Keratinocyte (primary cell): ENCODE measurements at regions not wholly inside any gene's neighbourhood (a gene's known extent, or its start where the extent isn't known, plus 50 kb on each side); places are given as distances from the start of the nearest gene placed in this dataset.

Source experiments
- DNase-seq: peaks from one replicate; pipeline ENCODE4 v3.0.0-alpha.2; 2011; ENCODE audit warnings: low read depth, missing footprints, low spot score
- FAIRE-seq: peaks from 2 replicates; lab custom pipeline; 2011; peaks lifted over from hg19 to GRCh38; lab: Jason Lieb, UNC
- H2AFZ ChIP-seq: 2 replicates; pipeline ENCODE4 v1.6.0; 2012; ENCODE audit warnings: low read length, control low read depth, inconsistent platforms; ENCODE audit not compliant: control insufficient read depth
- H3K27ac ChIP-seq: 2 replicates; pipeline ENCODE4 v1.5.1; 2011; ENCODE audit warnings: low read length; ENCODE audit not compliant: control insufficient read depth, insufficient read depth
- H3K27me3 ChIP-seq: 3 replicates; pipeline ENCODE4 v1.6.0; 2011; ENCODE audit warnings: low read length; ENCODE audit not compliant: control insufficient read depth, insufficient read depth; ENCODE audit errors: extremely low read depth
- H3K36me3 ChIP-seq, 2 experiments: 2 replicates in 1 of 2; 3 replicates in 1 of 2; pipeline ENCODE4 v1.5.1; 2011; ENCODE audit warnings: low read length in 2 of 2, mild to moderate bottlenecking in 1 of 2; ENCODE audit not compliant: control insufficient read depth in 2 of 2, insufficient read depth in 2 of 2; ENCODE audit errors: extremely low read depth in 1 of 2
- H3K4me1 ChIP-seq: 3 replicates; pipeline ENCODE4 v1.5.1; 2011; ENCODE audit warnings: low read length; ENCODE audit not compliant: control insufficient read depth, insufficient read depth; ENCODE audit errors: extremely low read depth
- H3K4me2 ChIP-seq: 3 replicates; pipeline ENCODE4 v1.6.0; 2011; ENCODE audit warnings: low read depth, low read length; ENCODE audit not compliant: control insufficient read depth, insufficient read depth; ENCODE audit errors: extremely low read depth
- H3K4me3 ChIP-seq, 3 experiments: fragments of 200-600 bp in 1 of 3; sonication (generic) in 1 of 3; 2 replicates in 2 of 3; 3 replicates in 1 of 3; pipeline ENCODE4 v1.5.1; 2011 to 2016; ENCODE audit warnings: low read length in 3 of 3, mild to moderate bottlenecking in 3 of 3, control low read depth in 2 of 3, inconsistent platforms in 1 of 3, low read depth in 1 of 3, mixed read lengths in 1 of 3, mixed run types in 1 of 3, moderate library complexity in 1 of 3; ENCODE audit not compliant: control insufficient read depth in 2 of 3, insufficient read depth in 2 of 3; ENCODE audit errors: extremely low read depth in 1 of 3
- H3K79me2 ChIP-seq: 2 replicates; pipeline ENCODE4 v1.6.0; 2012; ENCODE audit warnings: low read length; ENCODE audit not compliant: control insufficient read depth, insufficient read depth
- H3K9ac ChIP-seq: 3 replicates; pipeline ENCODE4 v1.6.0; 2011; ENCODE audit warnings: low read length; ENCODE audit not compliant: control insufficient read depth, insufficient read depth; ENCODE audit errors: extremely low read depth
- H3K9me1 ChIP-seq: 3 replicates; pipeline ENCODE4 v1.6.0; 2011; ENCODE audit warnings: low read length; ENCODE audit not compliant: control insufficient read depth, insufficient read depth; ENCODE audit errors: extremely low read depth
- H3K9me3 ChIP-seq: 2 replicates; pipeline ENCODE4 v1.5.1; 2012; ENCODE audit warnings: low read depth, low read length; ENCODE audit not compliant: control insufficient read depth
- H4K20me1 ChIP-seq: 3 replicates; pipeline ENCODE4 v1.6.0; 2011; ENCODE audit warnings: low read length; ENCODE audit not compliant: control insufficient read depth, insufficient read depth; ENCODE audit errors: extremely low read depth
- CTCF ChIP-seq, 3 experiments: IDR thresholded peaks in 1 of 3; conservative IDR thresholded peaks in 1 of 3; optimal IDR thresholded peaks in 1 of 3; 2 replicates in 2 of 3; 3 replicates in 1 of 3; pipeline versions ENCODE3 to v1.5.1; 2011; ENCODE audit warnings: low read length in 3 of 3, mild to moderate bottlenecking in 3 of 3, moderate library complexity in 2 of 3, control low read depth in 1 of 3, inconsistent platforms in 1 of 3; ENCODE audit not compliant: insufficient read depth in 2 of 3; ENCODE audit errors: extremely low read depth in 1 of 3
- EZH2 ChIP-seq: IDR thresholded peaks from one replicate; pipeline ENCODE4 v1.6.1; 2012; ENCODE audit warnings: inconsistent platforms, mild to moderate bottlenecking, low read length, moderate library complexity
- dilution Hi-C: fragments of 300-500 bp; cut with MboI; formaldehyde crosslinking; loops from one replicate; pipeline ENCODE4 v1.7.0; 2020; ENCODE audit warnings: low sequenced_read_pairs; ENCODE audit not compliant: extremely low pct_ligation_motif_present

DNA sequence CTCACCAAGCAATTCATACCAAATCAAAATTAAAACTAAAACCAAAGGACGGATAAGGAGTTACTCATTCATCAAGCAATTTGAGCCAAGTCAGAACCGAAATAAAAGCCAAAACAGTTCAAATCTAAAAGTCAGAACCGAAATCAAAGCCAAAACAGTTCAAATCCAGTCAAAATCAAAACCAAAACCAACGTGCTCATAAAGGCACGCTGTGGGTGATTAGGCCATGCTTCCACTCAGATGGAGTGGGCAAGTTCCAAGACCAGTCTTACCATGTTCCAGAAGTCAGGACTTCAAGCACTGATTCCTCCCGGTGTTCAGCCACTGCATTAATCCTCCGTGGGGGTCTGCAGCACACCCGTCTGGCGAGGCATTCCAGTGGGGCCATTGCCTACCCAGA is 409.3 kb downstream of the TGFB2 start:
- Histone ChIP-seq H3K27ac (no peak overlapping the region), H3K9me1 (no peaks in the 10 kb centered on the region), H3K4me1 (no peaks in the 10 kb centered on the region), H3K79me2 (no peaks in the 10 kb centered on the region), H3K27me3 (no peaks in the 10 kb centered on the region), H3K4me3 (no peak overlapping the region), H3K9ac (no peak overlapping the region), H3K9me3 (no peaks in the 10 kb centered on the region), H2AFZ (no peak overlapping the region), H4K20me1 (no peaks in the 10 kb centered on the region), H3K36me3 (no peaks in the 10 kb centered on the region), H3K4me2 (no peak overlapping the region)
- no peak for DNase-seq
- dilution Hi-C loops = no loop called here
- TF ChIP-seq CTCF (optimal IDR thresholded peaks at IDR 0.05 in 1 of 3, IDR thresholded peaks at IDR 0.05 in 1 of 3, conservative IDR thresholded peaks at IDR 0.05 in 1 of 3; ENCODE audit: extremely low read depth in 1 of 3, insufficient read depth in 2 of 3, low read length in 3 of 3) (no peak), EZH2 (no peak)
- no peak for FAIRE-seq

DNA sequence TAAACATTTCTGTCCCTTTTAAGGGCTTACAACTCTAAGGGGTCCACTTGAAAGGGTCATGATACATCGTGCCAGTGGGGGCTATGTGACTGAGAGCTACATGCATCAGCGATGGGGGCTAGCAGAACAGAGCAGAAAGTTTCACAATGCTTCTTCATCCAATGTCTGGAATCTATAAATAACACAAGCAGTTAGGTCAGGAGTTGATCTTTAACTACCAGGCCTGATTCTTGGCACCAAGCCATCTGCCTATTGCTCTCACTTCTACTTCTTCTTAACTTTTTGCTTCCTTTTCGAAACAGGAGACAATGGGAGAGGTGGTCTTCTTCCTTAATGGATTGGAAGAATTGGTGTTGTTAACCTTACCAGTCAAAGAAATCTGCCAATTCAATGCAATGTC is 410.0 kb downstream of the TGFB2 start:
- H3K4me2 ChIP-seq = no peak overlapping the region
- no peaks in the 10 kb centered on the region for H3K27me3 ChIP-seq
- H3K27ac ChIP-seq = no peak overlapping the region
- H3K36me3 ChIP-seq = no peaks in the 10 kb centered on the region
- H3K9me3 ChIP-seq = no peaks in the 10 kb centered on the region
- no peak for FAIRE-seq
- no peak overlapping the region for H3K9ac ChIP-seq
- no peak overlapping the region for H3K4me3 ChIP-seq
- TF ChIP-seq EZH2 (no peak), CTCF (optimal IDR thresholded peaks at IDR 0.05 in 1 of 3, IDR thresholded peaks at IDR 0.05 in 1 of 3, conservative IDR thresholded peaks at IDR 0.05 in 1 of 3; ENCODE audit: extremely low read depth in 1 of 3, insufficient read depth in 2 of 3, low read length in 3 of 3) (no peak)
- no peaks in the 10 kb centered on the region for H4K20me1 ChIP-seq
- no peaks in the 10 kb centered on the region for H3K9me1 ChIP-seq
- H3K79me2 ChIP-seq = no peaks in the 10 kb centered on the region
- H2AFZ ChIP-seq = no peak overlapping the region
- no peak for DNase-seq
- no peaks in the 10 kb centered on the region for H3K4me1 ChIP-seq
- dilution Hi-C loops = no loop called here
